Adrenal gland (tissue), 5 donors: ENCODE measurements at regions not wholly inside any gene's neighbourhood (a gene's known extent, or its start where the extent isn't known, plus 50 kb on each side); places are given as distances from the start of the nearest gene placed in this dataset.

Experiments used
- CTCF ChIP-seq, 6 experiments: fragments of 450-650 bp in 4 of 6; fragments of 200-600 bp in 2 of 6; sonication (generic) in 1 of 6; IDR thresholded peaks; 1 replicate in 5 of 6; 2 replicates in 1 of 6; pipeline versions ENCODE4 v1.5.1 to v1.8.0; 2016 to 2021; ENCODE audit warnings: antibody characterized with exemption in 6 of 6, mild to moderate bottlenecking in 2 of 6, moderate library complexity in 1 of 6
- POLR2A ChIP-seq, 2 donors: fragments of 450-650 bp; IDR thresholded peaks; one replicate each; pipeline ENCODE4 v1.6.1; 2017; ENCODE audit warnings: antibody characterized with exemption in 2 of 2, mild to moderate bottlenecking in 2 of 2, moderate library complexity in 1 of 2
- donor health status: DM: no; HTN: no; CAD: no.

GRCh38 chr3:31196881-31197364 lies 302.5 kb upstream of the GADL1 start:
- TF ChIP-seq CTCF (IDR thresholded peaks at IDR 0.05) (no peak), POLR2A (IDR thresholded peaks at IDR 0.05) (no peak)
